Gastroesophageal sphincter (tissue), 3 donors: ENCODE measurements at regions not wholly inside any gene's neighbourhood (a gene's known extent, or its start where the extent isn't known, plus 50 kb on each side); places are given as distances from the start of the nearest gene placed in this dataset.

Source experiments
- EP300 ChIP-seq: sonication (generic); formaldehyde crosslinking; IDR thresholded peaks from one replicate; pipeline ENCODE4 v1.6.1; 2017; ENCODE audit warnings: antibody characterized with exemption, mild to moderate bottlenecking
- POLR2A ChIP-seq, 2 donors: fragments of 450-650 bp; IDR thresholded peaks; one replicate each; pipeline ENCODE4 v1.6.1; 2017; ENCODE audit warnings: antibody characterized with exemption in 2 of 2, mild to moderate bottlenecking in 2 of 2, moderate library complexity in 1 of 2
- POLR2AphosphoS5 ChIP-seq: sonication (generic); formaldehyde crosslinking; IDR thresholded peaks from one replicate; pipeline ENCODE4 v1.6.1; 2017; ENCODE audit warnings: antibody characterized with exemption
- TF ChIP-seq, protein P1 (sequence below), 4 experiments: fragments of 200-600 bp in 2 of 4; fragments of 450-650 bp in 2 of 4; sonication (generic) in 1 of 4; IDR thresholded peaks; one replicate each; pipeline ENCODE4 v1.5.1; 2017 to 2019; ENCODE audit warnings: antibody characterized with exemption in 4 of 4, mild to moderate bottlenecking in 2 of 4, moderate library complexity in 2 of 4

DNA sequence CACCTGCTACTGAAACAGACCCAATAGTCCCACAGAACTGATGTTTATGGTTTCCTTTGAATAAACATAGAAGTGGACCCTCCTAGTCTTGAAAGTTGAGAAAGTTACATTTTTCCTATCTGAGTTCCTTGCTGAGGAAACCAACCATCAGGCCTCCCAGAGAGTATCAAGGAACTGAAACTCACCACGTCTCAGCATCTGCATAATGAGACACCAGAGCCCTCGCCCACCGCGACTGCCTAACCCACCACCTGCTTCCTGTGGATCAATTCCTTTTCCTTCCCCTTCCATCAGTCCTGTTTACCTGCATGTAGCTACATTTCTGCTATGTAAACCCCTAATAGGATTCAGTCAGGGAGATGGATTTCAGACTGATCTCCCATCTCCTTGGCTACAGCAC, 443.2 kb upstream of the TMEM132C start:
- no peak for TF ChIP-seq EP300
- TF ChIP-seq, protein P1, sequence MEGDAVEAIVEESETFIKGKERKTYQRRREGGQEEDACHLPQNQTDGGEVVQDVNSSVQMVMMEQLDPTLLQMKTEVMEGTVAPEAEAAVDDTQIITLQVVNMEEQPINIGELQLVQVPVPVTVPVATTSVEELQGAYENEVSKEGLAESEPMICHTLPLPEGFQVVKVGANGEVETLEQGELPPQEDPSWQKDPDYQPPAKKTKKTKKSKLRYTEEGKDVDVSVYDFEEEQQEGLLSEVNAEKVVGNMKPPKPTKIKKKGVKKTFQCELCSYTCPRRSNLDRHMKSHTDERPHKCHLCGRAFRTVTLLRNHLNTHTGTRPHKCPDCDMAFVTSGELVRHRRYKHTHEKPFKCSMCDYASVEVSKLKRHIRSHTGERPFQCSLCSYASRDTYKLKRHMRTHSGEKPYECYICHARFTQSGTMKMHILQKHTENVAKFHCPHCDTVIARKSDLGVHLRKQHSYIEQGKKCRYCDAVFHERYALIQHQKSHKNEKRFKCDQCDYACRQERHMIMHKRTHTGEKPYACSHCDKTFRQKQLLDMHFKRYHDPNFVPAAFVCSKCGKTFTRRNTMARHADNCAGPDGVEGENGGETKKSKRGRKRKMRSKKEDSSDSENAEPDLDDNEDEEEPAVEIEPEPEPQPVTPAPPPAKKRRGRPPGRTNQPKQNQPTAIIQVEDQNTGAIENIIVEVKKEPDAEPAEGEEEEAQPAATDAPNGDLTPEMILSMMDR (IDR thresholded peaks at IDR 0.05), result no peak
- no peak for TF ChIP-seq POLR2A (IDR thresholded peaks at IDR 0.05)
- TF ChIP-seq POLR2AphosphoS5, result no peak
